GM12878 (cell line): ENCODE measurements at regions not wholly inside any gene's neighbourhood (a gene's known extent, or its start where the extent isn't known, plus 50 kb on each side); places are given as distances from the start of the nearest gene placed in this dataset.

Experiments used
- ATAC-seq: fragments of 200-7000 bp; cut with Tn5 transposase; 3 replicates; pipeline ENCODE4 v1.9.1; 2020; ENCODE audit warnings: mild to moderate bottlenecking, moderate library complexity
- BruUV-seq: library from RNA; stranded (reverse); fragments of 400-500 nt; replicated peaks from 2 replicates; lab custom pipeline; 2021; lab: Mats Ljungman, UMichigan
- CTCF ChIA-PET: fragments of 300-600 bp; sonication (Branson Sonifier 250); formaldehyde crosslinking; extraction: SDS; loops from one replicate; lab custom pipeline; 2021; ENCODE audit warnings: inconsistent platforms; lab: Yijun Ruan, JAX
- POLR2A ChIA-PET: fragments of 350-600 bp; formaldehyde crosslinking; extraction: SDS; loops from one replicate; lab custom pipeline; 2021; ENCODE audit warnings: inconsistent platforms; lab: Charles Lee
- RAD21 ChIA-PET: fragments of 300-600 bp; sonication (Branson Sonifier 250); formaldehyde crosslinking; loops from one replicate; lab custom pipeline; 2023; ENCODE audit warnings: antibody characterized with exemption; ENCODE audit not compliant: unreplicated experiment; lab: Charles Lee
- SMC1A ChIA-PET: fragments of 300-600 bp; sonication (Branson Sonifier 250); formaldehyde crosslinking; loops from one replicate; lab custom pipeline; 2023; ENCODE audit not compliant: unreplicated experiment, uncharacterized antibody; lab: Charles Lee
- DNase-seq: peaks from one replicate; pipeline ENCODE4 v3.0.0-alpha.2; 2011; ENCODE audit warnings: low read depth, low spot score
- FAIRE-seq: peaks from 3 replicates; lab custom pipeline; 2011; peaks lifted over from hg19 to GRCh38; lab: Jason Lieb, UNC
- H2AFZ ChIP-seq: 2 replicates; pipeline ENCODE4 v1.6.0; 2011; ENCODE audit warnings: low read depth, low read length, control low read depth; ENCODE audit not compliant: control insufficient read depth
- H3K27ac ChIP-seq: 2 replicates; pipeline ENCODE4 v1.5.1; 2011; ENCODE audit warnings: control low read depth; ENCODE audit not compliant: control insufficient read depth, insufficient read depth
- H3K27me3 ChIP-seq, 2 experiments: replicated peaks in 1 of 2; 2 replicates each; pipeline versions ENCODE4 v1.6.0 to v1.6.1; 2011; ENCODE audit warnings: low read length in 1 of 2; ENCODE audit not compliant: control insufficient read depth in 2 of 2, insufficient read depth in 2 of 2
- H3K36me3 ChIP-seq, 2 experiments: 2 replicates each; pipeline ENCODE4 v1.5.1; 2011; ENCODE audit warnings: low read length in 1 of 2; ENCODE audit not compliant: control insufficient read depth in 2 of 2, insufficient read depth in 2 of 2
- H3K4me1 ChIP-seq: 2 replicates; pipeline ENCODE4 v1.6.1; 2011; ENCODE audit warnings: mild to moderate bottlenecking, low read length, moderate library complexity, mixed read lengths; ENCODE audit not compliant: control insufficient read depth, insufficient read depth
- H3K4me2 ChIP-seq: 2 replicates; pipeline ENCODE4 v1.6.0; 2011; ENCODE audit warnings: control low read depth; ENCODE audit not compliant: control insufficient read depth, insufficient read depth
- H3K4me3 ChIP-seq: fragments of 200-600 bp; sonication (generic); 2 replicates; pipeline ENCODE4 v1.5.1; 2016
- H3K79me2 ChIP-seq: 2 replicates; pipeline ENCODE4 v1.6.0; 2011; ENCODE audit warnings: low read length; ENCODE audit not compliant: control insufficient read depth, insufficient read depth
- H3K9ac ChIP-seq: 2 replicates; pipeline ENCODE4 v1.8.0; 2011; ENCODE audit warnings: low read length, control low read depth, mixed read lengths; ENCODE audit not compliant: control insufficient read depth, insufficient read depth
- H3K9me3 ChIP-seq: replicated peaks from 3 replicates; pipeline ENCODE4 v1.5.1; 2011; ENCODE audit warnings: mild to moderate bottlenecking, low read length; ENCODE audit not compliant: control insufficient read depth, insufficient read depth
- H4K20me1 ChIP-seq: 2 replicates; pipeline ENCODE4 v1.6.0; 2011; ENCODE audit not compliant: control insufficient read depth, insufficient read depth
- CBX5 ChIP-seq: sonication (generic); IDR thresholded peaks from 2 replicates; pipeline ENCODE4 v1.6.1; 2016; ENCODE audit warnings: low read depth, moderate library complexity, mild to moderate bottlenecking, inconsistent platforms
- CEBPZ ChIP-seq: fragments of 150-350 bp; IDR thresholded peaks from 2 replicates; pipeline ENCODE4 v1.6.1; 2016; ENCODE audit warnings: low read depth, low read length
- CHD4 ChIP-seq: fragments of 200-600 bp; sonication (generic); IDR thresholded peaks from 2 replicates; pipeline ENCODE4 v1.6.1; 2016; ENCODE audit warnings: mild to moderate bottlenecking
- HDGF ChIP-seq: fragments of 450-650 bp; IDR thresholded peaks from 2 replicates; pipeline ENCODE4 v1.6.1; 2016; ENCODE audit warnings: antibody characterized with exemption
- KDM1A ChIP-seq: fragments of 200-600 bp; sonication (generic); IDR thresholded peaks from 2 replicates; pipeline ENCODE4 v1.6.1; 2016; ENCODE audit warnings: borderline replicate concordance
- KLF5 ChIP-seq: fragments of 450-650 bp; IDR thresholded peaks from 2 replicates; pipeline ENCODE4 v1.6.1; 2014; ENCODE audit warnings: mild to moderate bottlenecking; ENCODE audit not compliant: partially characterized antibody
- NR2F1 ChIP-seq: fragments of 450-650 bp; conservative IDR thresholded peaks from 2 replicates; pipeline ENCODE4 v1.6.1; 2017; ENCODE audit warnings: mild to moderate bottlenecking
- PML ChIP-seq: IDR thresholded peaks from 2 replicates; pipeline ENCODE4 v1.6.1; 2012; ENCODE audit warnings: low read length, inconsistent platforms
- PRDM15 ChIP-seq: fragments of 450-650 bp; formaldehyde crosslinking; IDR thresholded peaks from 2 replicates; pipeline ENCODE4 v1.4.0; 2020; ENCODE audit warnings: mild to moderate bottlenecking, moderate library complexity
- RUNX3 ChIP-seq: IDR thresholded peaks from 2 replicates; pipeline ENCODE4 v1.6.1; 2012; ENCODE audit warnings: low read length, inconsistent platforms
- WRNIP1 ChIP-seq: IDR thresholded peaks from 2 replicates; pipeline ENCODE4 v1.6.1; 2011; ENCODE audit warnings: low read depth, low read length, improper control_type of control experiment, borderline replicate concordance
- WGBS: methylation state at CpG from one replicate; pipeline ENCODE4 v1.1.6; 2016; ENCODE audit warnings: low lambda C conversion rate; ENCODE audit not compliant: insufficient replicate concordance, insufficient coverage; ENCODE audit errors: missing lambda C conversion rate; 5-methylcytosine and 5-hydroxymethylcytosine counted together
- in situ Hi-C: fragments of 300-500 bp; cut with MboI; formaldehyde crosslinking; loops from 9 replicates; pipeline ENCODE4 v1.14.3; 2018; ENCODE audit warnings: mixed read lengths
- intact Hi-C: fragments of 100-400 bp; cut with micrococcal nuclease; formaldehyde crosslinking; loops from one replicate; pipeline ENCODE4 v1.14.2; 2022; ENCODE audit not compliant: unreplicated experiment

- WGBS: 0% methylated on average over 3 of the region's 3 CpGs
- ChIA-PET RAD21 (no interaction called here), SMC1A (interaction anchor here (0.6 kb wide), 1 partner anchor 435 kb away, joined by 3 read pairs; no protein-coding TSS in a partner anchor), POLR2A (no interaction called here), CTCF (no interaction called here)
- no peaks in the 10 kb centered on the region for H3K9me3 ChIP-seq
- no peak overlapping the region for H3K27ac ChIP-seq
- no peak for DNase-seq
- BruUV-seq: no TSS peak
- intact Hi-C loops (no loop called here), in situ Hi-C loops (no loop called here)
- TF ChIP-seq PML: no peak
- TF ChIP-seq KDM1A: no peak
- no peak for TF ChIP-seq HDGF
- no peak for TF ChIP-seq CBX5
- TF ChIP-seq CEBPZ: no peak
- TF ChIP-seq WRNIP1: no peak
- TF ChIP-seq PRDM15 (CRISPR knock-in tag): no peak
- TF ChIP-seq NR2F1: no peak
- TF ChIP-seq RUNX3: no peak
- no peak for TF ChIP-seq KLF5
- TF ChIP-seq CHD4: no peak
- no peak overlapping the region for H2AFZ ChIP-seq
- H3K36me3 ChIP-seq: no peaks in the 10 kb centered on the region
- no peak overlapping the region for H3K4me2 ChIP-seq
- H3K4me1 ChIP-seq: no peaks in the 10 kb centered on the region
- H3K79me2 ChIP-seq: no peaks in the 10 kb centered on the region
- H3K27me3 ChIP-seq: peaks cover 0 to 2% of the 10 kb centered on the region in 2 experiments; a peak in 3 of 4 replicates
- no peak for FAIRE-seq
- no peak overlapping the region for H3K9ac ChIP-seq
- ATAC-seq: no peak
- no peak overlapping the region for H3K4me3 ChIP-seq
- H4K20me1 ChIP-seq: no peaks in the 10 kb centered on the region
Observed at GRCh38 chr12:107512391-107512790, 173.2 kb upstream of the PWP1 start.
